Fibroblast of lung (primary cell): ENCODE measurements at regions not wholly inside any gene's neighbourhood (a gene's known extent, or its start where the extent isn't known, plus 50 kb on each side); places are given as distances from the start of the nearest gene placed in this dataset.

Experiments used
- CTCF ChIP-seq, 2 donors: IDR thresholded peaks in 1 of 2; conservative IDR thresholded peaks in 1 of 2; 1 replicate in 1 of 2; 2 replicates in 1 of 2; pipeline ENCODE4 v1.5.1; 2011 to 2012; ENCODE audit warnings: low read length in 2 of 2, control low read depth in 1 of 2, inconsistent platforms in 1 of 2, low read depth in 1 of 2, mild to moderate bottlenecking in 1 of 2
- EZH2 ChIP-seq: IDR thresholded peaks from 2 replicates; pipeline ENCODE4 v1.5.1; 2012; ENCODE audit warnings: low read length, control low read depth, mild to moderate bottlenecking; ENCODE audit errors: missing control alignments

GRCh38 chrY:12474472-12474871 is 226.6 kb upstream of the USP9Y start:
- no peak for TF ChIP-seq CTCF (conservative IDR thresholded peaks at IDR 0.05 in 1 of 2, IDR thresholded peaks at IDR 0.05 in 1 of 2; ENCODE audit: low read depth in 1 of 2, low read length in 2 of 2)
- TF ChIP-seq EZH2: no peak
